MM.1S (cell line): ENCODE measurements at regions not wholly inside any gene's neighbourhood (a gene's known extent, or its start where the extent isn't known, plus 50 kb on each side); places are given as distances from the start of the nearest gene placed in this dataset.

Source experiments
- DNase-seq: peaks from one replicate; pipeline ENCODE4 v3.0.0-alpha.2; 2015
- H2AFZ ChIP-seq: fragments of 300-600 bp; sonication (generic); 2 replicates; pipeline ENCODE4 v1.6.0; 2016; ENCODE audit warnings: antibody characterized with exemption, low read length
- H3F3A ChIP-seq: fragments of 300-600 bp; sonication (generic); 2 replicates; pipeline ENCODE4 v1.6.1; 2016; ENCODE audit warnings: mild to moderate bottlenecking, antibody characterized with exemption, low read length, moderate library complexity, mixed read lengths; ENCODE audit not compliant: insufficient read depth
- H3K27ac ChIP-seq: fragments of 300-600 bp; sonication (generic); 2 replicates; pipeline ENCODE4 v1.5.1; 2016; ENCODE audit warnings: mild to moderate bottlenecking, low read length
- H3K27me3 ChIP-seq: fragments of 300-600 bp; sonication (generic); replicated peaks from 2 replicates; pipeline ENCODE4 v1.6.0; 2016; ENCODE audit warnings: low read length; ENCODE audit not compliant: insufficient read depth
- H3K36me3 ChIP-seq: fragments of 300-600 bp; sonication (generic); replicated peaks from 2 replicates; pipeline ENCODE4 v1.6.1; 2016; ENCODE audit warnings: mild to moderate bottlenecking, low read length, mixed read lengths; ENCODE audit not compliant: insufficient read depth
- H3K4me1 ChIP-seq: fragments of 300-600 bp; sonication (generic); 2 replicates; pipeline ENCODE4 v1.6.1; 2016; ENCODE audit warnings: low read length, mixed read lengths
- H3K4me2 ChIP-seq: fragments of 300-600 bp; sonication (generic); 2 replicates; pipeline ENCODE4 v1.6.0; 2016; ENCODE audit warnings: low read depth, low read length
- H3K4me3 ChIP-seq: fragments of 300-600 bp; sonication (generic); 2 replicates; pipeline ENCODE4 v1.5.1; 2016; ENCODE audit warnings: low read length, mixed read lengths
- H3K79me2 ChIP-seq: fragments of 300-600 bp; sonication (generic); 2 replicates; pipeline ENCODE4 v1.6.1; 2016; ENCODE audit warnings: mixed run types, low read length, mixed read lengths
- H3K9ac ChIP-seq: fragments of 300-600 bp; sonication (generic); 2 replicates; pipeline ENCODE4 v1.6.1; 2016; ENCODE audit warnings: low read length, mixed read lengths
- H3K9me2 ChIP-seq: fragments of 300-600 bp; sonication (generic); replicated peaks from 2 replicates; pipeline ENCODE4 v1.6.1; 2016; ENCODE audit warnings: mild to moderate bottlenecking, low read length, mixed read lengths; ENCODE audit not compliant: insufficient read depth
- H3K9me3 ChIP-seq: fragments of 300-600 bp; sonication (generic); replicated peaks from 2 replicates; pipeline ENCODE4 v1.6.1; 2016; ENCODE audit warnings: mild to moderate bottlenecking, low read length, mixed read lengths; ENCODE audit not compliant: insufficient read depth
- H4K20me1 ChIP-seq: fragments of 300-600 bp; sonication (generic); 2 replicates; pipeline ENCODE4 v1.6.1; 2016; ENCODE audit warnings: mild to moderate bottlenecking, low read length, moderate library complexity, mixed read lengths; ENCODE audit not compliant: insufficient read depth
- CTCF ChIP-seq: fragments of 300-600 bp; sonication (generic); IDR thresholded peaks from 2 replicates; pipeline ENCODE4 v1.5.1; 2016; ENCODE audit warnings: antibody characterized with exemption, low read length, mixed read lengths
- EZH2 ChIP-seq: fragments of 300-600 bp; sonication (generic); optimal IDR thresholded peaks from 2 replicates; pipeline ENCODE3; 2017; ENCODE audit warnings: low read depth, mild to moderate bottlenecking, antibody characterized with exemption, low read length, mixed read lengths
- EZH2phosphoT487 ChIP-seq: fragments of 300-600 bp; sonication (generic); IDR thresholded peaks from 2 replicates; pipeline ENCODE4 v1.6.1; 2018; ENCODE audit warnings: antibody characterized with exemption, low read length

GRCh38 chr16:52312716-52313115 is 234.2 kb downstream of the TOX3 start:
- Histone ChIP-seq H3K36me3 (no peaks in the 10 kb centered on the region), H3K27ac (no peak overlapping the region), H3K27me3 (no peaks in the 10 kb centered on the region), H3K4me1 (no peaks in the 10 kb centered on the region), H3K4me2 (no peak overlapping the region), H3F3A (no peaks in the 10 kb centered on the region), H3K9me2 (no peaks in the 10 kb centered on the region), H3K4me3 (no peak overlapping the region), H4K20me1 (no peaks in the 10 kb centered on the region), H3K79me2 (no peaks in the 10 kb centered on the region), H3K9ac (no peak overlapping the region), H2AFZ (no peak overlapping the region), H3K9me3 (no peaks in the 10 kb centered on the region)
- TF ChIP-seq EZH2phosphoT487 = no peak
- no peak for TF ChIP-seq CTCF
- no peak for TF ChIP-seq EZH2
- DNase-seq = no peak

- no peak overlapping the region for H2AFZ ChIP-seq
- no peaks in the 10 kb centered on the region for H3K4me1 ChIP-seq
- H3K9ac ChIP-seq = no peak overlapping the region
These were observed 237.2 kb downstream of the TOX3 start for GRCh38 chr16:52309446-52310416.

GRCh38 chr16:52308051-52308450 is 238.9 kb downstream of the TOX3 start:
- Histone ChIP-seq H3F3A (no peaks in the 10 kb centered on the region), H3K36me3 (no peaks in the 10 kb centered on the region), H3K9ac (no peak overlapping the region), H2AFZ (no peak overlapping the region), H3K9me3 (no peaks in the 10 kb centered on the region), H4K20me1 (no peaks in the 10 kb centered on the region), H3K27me3 (no peaks in the 10 kb centered on the region), H3K27ac (no peak overlapping the region), H3K79me2 (no peaks in the 10 kb centered on the region), H3K4me1 (no peaks in the 10 kb centered on the region), H3K9me2 (no peaks in the 10 kb centered on the region), H3K4me3 (no peak overlapping the region), H3K4me2 (no peak overlapping the region)
- DNase-seq = no peak
- TF ChIP-seq EZH2phosphoT487 = no peak
- TF ChIP-seq EZH2 = no peak
- no peak for TF ChIP-seq CTCF

More at GRCh38 chr16:52309446-52310416, 237.2 kb downstream of the TOX3 start:
- H3K4me2 ChIP-seq = no peak overlapping the region
- H3K36me3 ChIP-seq = no peaks in the 10 kb centered on the region
- no peaks in the 10 kb centered on the region for H3K9me3 ChIP-seq
- TF ChIP-seq EZH2phosphoT487 (no peak), CTCF (no peak), EZH2 (no peak)
- H3K4me3 ChIP-seq = no peak overlapping the region
- H3K79me2 ChIP-seq = no peaks in the 10 kb centered on the region
- H3K27me3 ChIP-seq = no peaks in the 10 kb centered on the region
- no peaks in the 10 kb centered on the region for H3F3A ChIP-seq
- H3K27ac ChIP-seq = no peak overlapping the region
- no peaks in the 10 kb centered on the region for H3K9me2 ChIP-seq
- H4K20me1 ChIP-seq = no peaks in the 10 kb centered on the region
- DNase-seq = no peak
